Retinal pigment epithelial cell (primary cell): ENCODE measurements at regions not wholly inside any gene's neighbourhood (a gene's known extent, or its start where the extent isn't known, plus 50 kb on each side); places are given as distances from the start of the nearest gene placed in this dataset.

ENCODE experiments used
- DNase-seq: peaks from one replicate; pipeline ENCODE4 v3.0.0-alpha.2; 2010; ENCODE audit warnings: low read depth
- H3K4me3 ChIP-seq: 2 replicates; pipeline ENCODE4 v1.5.1; 2011; ENCODE audit warnings: mild to moderate bottlenecking, low read length, control low read depth, moderate library complexity
- TF ChIP-seq, protein P1 (sequence below): conservative IDR thresholded peaks from 2 replicates; pipeline ENCODE4 v1.5.1; 2011; ENCODE audit warnings: low read depth, low read length, control low read depth, inconsistent platforms

DNA sequence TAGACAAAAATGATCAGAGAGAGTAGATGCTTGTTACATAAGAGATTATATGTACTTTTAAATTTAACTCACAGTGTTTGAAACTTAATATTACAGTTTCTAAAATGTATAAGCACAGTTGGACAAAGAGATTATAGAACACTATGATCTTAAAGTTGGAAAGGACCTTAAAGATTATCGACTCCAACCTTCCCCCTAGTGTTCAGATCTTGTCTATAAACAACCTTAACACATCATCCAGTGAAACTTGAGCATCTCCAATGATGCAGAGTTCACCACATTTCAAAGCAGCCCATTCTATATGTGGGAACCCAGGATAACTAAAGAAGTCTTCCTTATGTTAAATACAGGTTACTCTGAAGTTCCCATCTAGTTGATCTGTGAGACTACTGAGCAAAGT, 480.8 kb downstream of the RMST start:
- TF ChIP-seq, protein P1, sequence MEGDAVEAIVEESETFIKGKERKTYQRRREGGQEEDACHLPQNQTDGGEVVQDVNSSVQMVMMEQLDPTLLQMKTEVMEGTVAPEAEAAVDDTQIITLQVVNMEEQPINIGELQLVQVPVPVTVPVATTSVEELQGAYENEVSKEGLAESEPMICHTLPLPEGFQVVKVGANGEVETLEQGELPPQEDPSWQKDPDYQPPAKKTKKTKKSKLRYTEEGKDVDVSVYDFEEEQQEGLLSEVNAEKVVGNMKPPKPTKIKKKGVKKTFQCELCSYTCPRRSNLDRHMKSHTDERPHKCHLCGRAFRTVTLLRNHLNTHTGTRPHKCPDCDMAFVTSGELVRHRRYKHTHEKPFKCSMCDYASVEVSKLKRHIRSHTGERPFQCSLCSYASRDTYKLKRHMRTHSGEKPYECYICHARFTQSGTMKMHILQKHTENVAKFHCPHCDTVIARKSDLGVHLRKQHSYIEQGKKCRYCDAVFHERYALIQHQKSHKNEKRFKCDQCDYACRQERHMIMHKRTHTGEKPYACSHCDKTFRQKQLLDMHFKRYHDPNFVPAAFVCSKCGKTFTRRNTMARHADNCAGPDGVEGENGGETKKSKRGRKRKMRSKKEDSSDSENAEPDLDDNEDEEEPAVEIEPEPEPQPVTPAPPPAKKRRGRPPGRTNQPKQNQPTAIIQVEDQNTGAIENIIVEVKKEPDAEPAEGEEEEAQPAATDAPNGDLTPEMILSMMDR = peak; percentile 8
- H3K4me3 ChIP-seq = no peak overlapping the region
- no peak for DNase-seq

DNA sequence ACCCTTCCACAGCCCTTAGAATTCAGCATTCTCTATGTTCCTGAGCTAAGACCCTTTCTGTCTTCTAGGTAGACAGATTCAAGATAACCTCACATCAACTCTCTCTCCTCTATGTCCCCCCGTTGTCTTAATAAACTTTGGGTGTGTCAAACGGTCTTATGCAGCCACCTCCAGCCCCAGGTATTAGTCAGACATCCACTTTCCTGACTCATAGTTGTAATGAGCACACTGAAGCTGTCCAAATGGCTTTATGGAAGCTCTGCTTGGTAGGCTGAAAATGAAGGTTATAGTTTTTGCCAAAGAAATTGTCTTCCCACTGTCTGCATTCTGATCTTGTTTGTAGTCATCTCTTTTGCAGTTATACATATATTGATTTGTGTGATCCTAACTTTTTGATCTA, 482.0 kb downstream of the RMST start:
- DNase-seq = no peak
- TF ChIP-seq, protein P1 = no peak
- no peak overlapping the region for H3K4me3 ChIP-seq

DNA sequence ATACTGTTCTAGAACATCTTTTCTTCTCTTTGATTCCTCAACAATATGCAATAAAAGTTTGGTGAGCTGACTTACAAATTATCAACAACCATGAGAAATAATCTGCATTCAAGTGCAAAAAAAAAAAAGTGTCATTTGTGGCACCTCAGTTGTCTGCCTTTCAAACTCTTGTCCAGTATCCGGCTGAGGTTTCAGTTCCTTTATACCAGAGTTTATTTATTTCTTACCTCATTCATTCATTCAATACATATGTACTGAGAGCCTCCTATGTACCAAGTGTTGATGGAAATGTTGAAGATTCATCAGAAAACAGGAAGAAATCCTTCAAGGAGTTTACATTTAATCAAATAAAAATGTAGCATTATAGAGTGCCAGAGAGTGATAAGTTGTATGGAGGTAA, 484.1 kb downstream of the RMST start:
- no peak for DNase-seq
- TF ChIP-seq, protein P1 = no peak
- no peak overlapping the region for H3K4me3 ChIP-seq

DNA sequence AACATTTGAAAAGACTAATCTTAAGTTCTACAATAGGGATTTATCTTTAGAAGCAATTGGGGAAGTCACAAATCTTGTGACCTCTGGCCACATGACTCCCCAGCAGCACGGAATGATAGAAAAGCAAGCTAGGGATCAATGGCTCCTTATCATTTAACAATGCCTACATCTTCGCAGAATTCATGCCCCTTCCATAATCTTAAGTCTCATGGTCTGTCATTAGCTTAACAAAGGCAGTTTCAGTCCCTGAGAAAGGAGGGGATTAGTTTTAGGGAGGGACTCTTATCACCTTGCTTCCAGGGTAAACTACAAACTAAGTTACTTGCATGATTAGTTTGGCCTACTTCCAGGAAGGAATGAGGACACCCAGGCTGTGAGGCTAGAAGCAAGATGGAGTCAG, 486.0 kb downstream of the RMST start:
- no peak for DNase-seq
- no peak overlapping the region for H3K4me3 ChIP-seq
- TF ChIP-seq, protein P1 = no peak

DNA sequence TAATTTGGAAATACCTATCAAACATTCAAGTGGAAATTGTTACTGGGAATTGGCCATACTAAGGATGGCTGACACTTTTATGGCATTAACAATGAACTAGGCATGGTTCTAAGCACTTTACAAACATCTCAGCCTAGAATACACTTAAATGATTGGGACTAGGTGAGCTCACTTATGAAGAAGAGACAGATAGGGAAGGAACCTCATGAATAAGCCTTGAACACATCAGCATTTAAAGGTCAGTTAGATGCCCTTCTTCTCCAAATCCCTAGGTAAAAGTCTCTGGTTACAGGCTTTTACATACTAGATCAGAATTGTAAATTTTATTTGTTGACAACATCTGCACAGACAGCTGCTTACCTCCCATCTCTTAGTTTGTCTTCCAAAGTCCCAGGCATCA, 488.6 kb downstream of the RMST start:
- H3K4me3 ChIP-seq = no peak overlapping the region
- no peak for DNase-seq
- TF ChIP-seq, protein P1 = no peak

DNA sequence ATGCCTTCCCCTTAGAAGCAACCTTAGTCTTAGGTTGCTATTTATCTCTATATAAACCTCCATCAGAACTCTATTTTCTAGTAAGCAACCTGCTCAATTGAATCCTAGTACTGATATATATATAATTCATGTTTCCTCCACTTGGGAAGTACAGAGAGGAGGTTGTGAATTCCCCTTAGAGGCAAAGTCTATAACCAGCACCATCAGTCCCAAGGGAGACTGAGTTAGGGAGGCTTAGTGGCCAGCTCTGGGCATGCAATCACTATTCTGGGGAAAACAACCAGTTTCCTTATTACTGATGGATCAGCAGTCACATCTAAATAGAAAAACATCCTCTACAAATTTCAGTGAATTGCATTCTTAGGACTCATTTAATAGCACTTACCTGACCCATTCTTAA, 489.1 kb downstream of the RMST start:
- H3K4me3 ChIP-seq = no peak overlapping the region
- DNase-seq = no peak
- TF ChIP-seq, protein P1 = no peak

DNA sequence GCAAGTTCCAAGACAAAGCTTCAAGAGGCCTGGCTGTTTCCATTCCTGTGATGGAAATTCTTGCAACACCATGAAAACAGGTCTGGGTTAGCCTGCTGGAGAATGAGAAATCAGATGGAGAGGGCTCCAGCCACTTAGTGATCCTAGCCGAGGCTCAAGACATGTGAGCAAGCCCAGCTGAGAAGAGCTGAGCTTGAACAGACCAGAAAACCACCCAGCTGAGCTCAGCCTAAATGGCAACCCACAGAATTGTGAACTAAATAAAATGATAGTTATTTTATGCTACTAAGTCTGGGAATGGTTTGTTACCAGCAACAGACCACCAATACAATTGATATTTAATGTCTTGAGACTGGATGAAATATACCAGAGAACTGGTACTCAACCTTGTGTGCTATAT, 494.5 kb downstream of the RMST start:
- DNase-seq = no peak
- TF ChIP-seq, protein P1 = no peak
- H3K4me3 ChIP-seq = no peak overlapping the region
